ENCODE measurements at regions not wholly inside any gene's neighbourhood (a gene's known extent, or its start where the extent isn't known, plus 50 kb on each side); places are given as distances from the start of the nearest gene placed in this dataset.

GRCh38 chr12:116453631-116454030 is 105.5 kb upstream of the MAP1LC3B2 start:
- no peak for TF ChIP-seq CTCF (IDR thresholded peaks at IDR 0.05)
- TF ChIP-seq POLR2A (IDR thresholded peaks at IDR 0.05), result no peak
- TF ChIP-seq POLR2AphosphoS5 (IDR thresholded peaks at IDR 0.05), result no peak

Data from breast epithelium (tissue), 3 donors.